ENCODE measurements at regions not wholly inside any gene's neighbourhood (a gene's known extent, or its start where the extent isn't known, plus 50 kb on each side); places are given as distances from the start of the nearest gene placed in this dataset.

GRCh38 chr7:131249003-131249402, 78.7 kb upstream of the MKLN1 start:
- no peaks in the 10 kb centered on the region for H3K27me3 ChIP-seq
- H3K4me3 ChIP-seq, result no peak overlapping the region
- no peak for DNase-seq (ENCODE audit: extremely low spot score)
- peaks cover 4 to 13% (median 5%) of the 10 kb centered on the region in 4 donors for H3K4me1 ChIP-seq
- WGBS, result 0% methylated on average over 1 of the region's 1 CpG
- TF ChIP-seq POLR2AphosphoS5 (IDR thresholded peaks at IDR 0.05) (peak; percentile 63 to 65), EP300 (IDR thresholded peaks at IDR 0.05) (no peak)
- TF ChIP-seq, protein P1, sequence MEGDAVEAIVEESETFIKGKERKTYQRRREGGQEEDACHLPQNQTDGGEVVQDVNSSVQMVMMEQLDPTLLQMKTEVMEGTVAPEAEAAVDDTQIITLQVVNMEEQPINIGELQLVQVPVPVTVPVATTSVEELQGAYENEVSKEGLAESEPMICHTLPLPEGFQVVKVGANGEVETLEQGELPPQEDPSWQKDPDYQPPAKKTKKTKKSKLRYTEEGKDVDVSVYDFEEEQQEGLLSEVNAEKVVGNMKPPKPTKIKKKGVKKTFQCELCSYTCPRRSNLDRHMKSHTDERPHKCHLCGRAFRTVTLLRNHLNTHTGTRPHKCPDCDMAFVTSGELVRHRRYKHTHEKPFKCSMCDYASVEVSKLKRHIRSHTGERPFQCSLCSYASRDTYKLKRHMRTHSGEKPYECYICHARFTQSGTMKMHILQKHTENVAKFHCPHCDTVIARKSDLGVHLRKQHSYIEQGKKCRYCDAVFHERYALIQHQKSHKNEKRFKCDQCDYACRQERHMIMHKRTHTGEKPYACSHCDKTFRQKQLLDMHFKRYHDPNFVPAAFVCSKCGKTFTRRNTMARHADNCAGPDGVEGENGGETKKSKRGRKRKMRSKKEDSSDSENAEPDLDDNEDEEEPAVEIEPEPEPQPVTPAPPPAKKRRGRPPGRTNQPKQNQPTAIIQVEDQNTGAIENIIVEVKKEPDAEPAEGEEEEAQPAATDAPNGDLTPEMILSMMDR (IDR thresholded peaks at IDR 0.05), result no peak
- peak overlapping the region in 3 of 4 donors; percentile 27 to 37 (median 35) for H3K27ac ChIP-seq (replicated peaks in 1 of 4)
- intact Hi-C loops (cut with DNase I), result no loop called here
- H3K36me3 ChIP-seq, result no peaks in the 10 kb centered on the region
- peaks cover 0 to 9% (median 4%) of the 10 kb centered on the region in 4 donors for H3K9me3 ChIP-seq

DNA sequence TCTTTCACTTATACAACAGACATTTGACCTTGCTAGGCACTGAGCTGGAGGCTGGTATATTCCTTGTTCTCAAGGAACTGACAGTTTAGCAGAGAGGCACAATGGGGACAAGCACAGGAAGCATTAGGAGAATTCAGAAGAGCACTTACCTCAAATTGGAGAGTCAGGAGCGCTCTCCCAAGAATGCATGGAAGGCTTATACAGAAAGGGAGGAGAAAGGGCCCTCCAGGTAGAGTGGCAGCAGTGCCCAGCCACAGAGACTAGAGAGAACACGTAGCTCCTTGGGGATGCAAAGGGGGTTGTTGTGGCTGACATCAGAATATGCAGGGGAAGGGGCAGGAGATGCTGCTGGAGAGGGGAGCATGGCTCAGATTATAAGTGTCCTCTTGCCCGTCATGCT, 78.2 kb upstream of the MKLN1 start:
- H3K27ac ChIP-seq (replicated peaks in 1 of 4), result peak overlapping the region in 1 of 4 donors; percentile 35
- H3K27me3 ChIP-seq, result no peaks in the 10 kb centered on the region
- no peaks in the 10 kb centered on the region for H3K36me3 ChIP-seq
- peaks cover 0 to 13% (median 6%) of the 10 kb centered on the region in 4 donors for H3K9me3 ChIP-seq
- H3K4me1 ChIP-seq, result peaks cover 4 to 13% (median 5%) of the 10 kb centered on the region in 4 donors
- TF ChIP-seq POLR2A (IDR thresholded peaks at IDR 0.05; ENCODE audit: low read depth), result no peak
- TF ChIP-seq EP300 (IDR thresholded peaks at IDR 0.05), result no peak
- TF ChIP-seq POLR2AphosphoS5 (IDR thresholded peaks at IDR 0.05), result no peak
- TF ChIP-seq, protein P1 (IDR thresholded peaks at IDR 0.05), result no peak
- DNase-seq (ENCODE audit: extremely low spot score), result no peak
- intact Hi-C loops (cut with DNase I), result no loop called here
- WGBS, result 72% methylated on average over 3 of the region's 3 CpGs
- H3K4me3 ChIP-seq, result no peak overlapping the region

GRCh38 chr7:131250331-131250730, 77.3 kb upstream of the MKLN1 start:
- H3K27me3 ChIP-seq, result no peaks in the 10 kb centered on the region
- WGBS, result 68% methylated on average over 4 of the region's 4 CpGs
- peaks cover 4 to 13% (median 5%) of the 10 kb centered on the region in 4 donors for H3K4me1 ChIP-seq
- no peak overlapping the region for H3K27ac ChIP-seq (replicated peaks in 1 of 4)
- TF ChIP-seq POLR2A (IDR thresholded peaks at IDR 0.05; ENCODE audit: low read depth) (no peak), POLR2AphosphoS5 (IDR thresholded peaks at IDR 0.05) (no peak), EP300 (IDR thresholded peaks at IDR 0.05) (no peak)
- TF ChIP-seq, protein P1 (IDR thresholded peaks at IDR 0.05), result no peak
- H3K9me3 ChIP-seq, result peaks cover 0 to 22% (median 14%) of the 10 kb centered on the region in 4 donors
- intact Hi-C loops (cut with DNase I), result no loop called here
- DNase-seq (ENCODE audit: extremely low spot score), result no peak
- H3K36me3 ChIP-seq, result no peaks in the 10 kb centered on the region
- no peak overlapping the region for H3K4me3 ChIP-seq

DNA sequence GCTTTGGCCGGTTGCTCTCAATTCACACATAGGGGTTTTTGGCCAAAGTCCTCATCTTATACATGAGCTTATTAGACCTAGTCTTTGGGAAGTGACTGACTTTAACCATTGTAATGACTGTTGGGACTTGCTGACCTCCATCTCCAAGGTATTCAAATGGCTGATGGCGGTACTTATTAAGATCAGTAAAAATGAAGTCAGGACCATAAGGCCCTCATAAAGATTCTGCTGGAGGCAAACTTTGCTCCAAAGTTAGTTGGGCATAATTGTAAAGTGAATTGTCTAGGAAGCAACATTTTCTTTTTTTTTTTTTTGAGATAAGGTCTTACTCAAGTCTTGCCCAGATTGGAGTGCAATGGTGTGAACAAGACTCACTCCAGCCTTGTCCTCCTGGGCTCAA, 76.3 kb upstream of the MKLN1 start:
- Histone ChIP-seq H3K36me3 (no peaks in the 10 kb centered on the region), H3K27ac (replicated peaks in 1 of 4) (no peak overlapping the region), H3K4me1 (peaks cover 4 to 13% (median 5%) of the 10 kb centered on the region in 4 donors), H3K4me3 (no peak overlapping the region), H3K27me3 (no peaks in the 10 kb centered on the region), H3K9me3 (peaks cover 0 to 31% (median 19%) of the 10 kb centered on the region in 4 donors)
- intact Hi-C loops (cut with DNase I), result no loop called here
- 97% methylated on average over 2 of the region's 2 CpGs for WGBS
- no peak for TF ChIP-seq POLR2A (IDR thresholded peaks at IDR 0.05; ENCODE audit: low read depth)
- TF ChIP-seq, protein P1 (IDR thresholded peaks at IDR 0.05), result no peak
- TF ChIP-seq EP300 (IDR thresholded peaks at IDR 0.05), result no peak
- no peak for TF ChIP-seq POLR2AphosphoS5 (IDR thresholded peaks at IDR 0.05)
- DNase-seq (ENCODE audit: extremely low spot score), result no peak

- no peaks in the 10 kb centered on the region for H3K36me3 ChIP-seq
- DNase-seq (ENCODE audit: extremely low spot score), result no peak
- intact Hi-C loops (cut with DNase I), result no loop called here
- no peaks in the 10 kb centered on the region for H3K27me3 ChIP-seq
- peaks cover 0 to 32% (median 19%) of the 10 kb centered on the region in 4 donors for H3K9me3 ChIP-seq
- peaks cover 4 to 13% (median 5%) of the 10 kb centered on the region in 4 donors for H3K4me1 ChIP-seq
- TF ChIP-seq, protein P1 (IDR thresholded peaks at IDR 0.05), result no peak
- no peak for TF ChIP-seq POLR2A (IDR thresholded peaks at IDR 0.05; ENCODE audit: low read depth)
- no peak for TF ChIP-seq POLR2AphosphoS5 (IDR thresholded peaks at IDR 0.05)
- TF ChIP-seq EP300 (IDR thresholded peaks at IDR 0.05), result no peak
- H3K4me3 ChIP-seq, result no peak overlapping the region
- 89% methylated on average over 1 of the region's 1 CpG for WGBS
- no peak overlapping the region for H3K27ac ChIP-seq (replicated peaks in 1 of 4)
These were observed 74.7 kb upstream of the MKLN1 start for GRCh38 chr7:131252976-131253375.

Measured in esophagus muscularis mucosa (tissue), 4 donors.